Spleen (tissue), 11 donors: ENCODE measurements at regions not wholly inside any gene's neighbourhood (a gene's known extent, or its start where the extent isn't known, plus 50 kb on each side); places are given as distances from the start of the nearest gene placed in this dataset.

Source experiments
- DNase-seq: peaks from one replicate; pipeline ENCODE4 v3.0.0-alpha.2; 2020
- H3K27ac ChIP-seq, 8 donors: fragments of 200-600 bp; sonication (generic) in 7 of 8; 1 replicate in 4 of 8; 2 replicates in 4 of 8; pipeline versions ENCODE4 v1.5.0 to v1.8.0; 2016 to 2021; ENCODE audit warnings: inconsistent platforms in 4 of 8, mild to moderate bottlenecking in 4 of 8, moderate library complexity in 1 of 8
- H3K27me3 ChIP-seq, 7 donors: fragments of 200-600 bp; sonication (generic) in 6 of 7; replicated peaks in 1 of 7; 1 replicate in 4 of 7; 2 replicates in 3 of 7; pipeline versions ENCODE4 v1.5.0 to v1.8.0; 2016 to 2021; ENCODE audit warnings: inconsistent platforms in 3 of 7, mild to moderate bottlenecking in 1 of 7
- H3K36me3 ChIP-seq, 6 donors: fragments of 200-600 bp; sonication (generic) in 5 of 6; 1 replicate in 4 of 6; 2 replicates in 2 of 6; pipeline versions ENCODE4 v1.5.0 to v1.8.0; 2016 to 2021; ENCODE audit warnings: inconsistent platforms in 2 of 6
- H3K4me1 ChIP-seq, 6 donors: fragments of 200-600 bp; sonication (generic) in 5 of 6; 1 replicate in 3 of 6; 2 replicates in 3 of 6; pipeline versions ENCODE4 v1.5.0 to v1.8.0; 2016 to 2021; ENCODE audit warnings: inconsistent platforms in 3 of 6
- H3K4me3 ChIP-seq, 8 donors: fragments of 200-600 bp; sonication (generic) in 7 of 8; 1 replicate in 4 of 8; 2 replicates in 4 of 8; pipeline versions ENCODE4 v1.5.0 to v1.8.0; 2016 to 2021; ENCODE audit warnings: inconsistent platforms in 4 of 8, mild to moderate bottlenecking in 4 of 8, moderate library complexity in 2 of 8
- H3K9me3 ChIP-seq, 8 donors: fragments of 200-600 bp; sonication (generic) in 7 of 8; 1 replicate in 4 of 8; 2 replicates in 4 of 8; pipeline versions ENCODE4 v1.5.0 to v1.8.0; 2016 to 2021; ENCODE audit warnings: inconsistent platforms in 4 of 8
- POLR2A ChIP-seq, 3 donors: fragments of 450-650 bp; IDR thresholded peaks; one replicate each; pipeline ENCODE4 v1.5.1; 2017; ENCODE audit warnings: antibody characterized with exemption in 3 of 3, mild to moderate bottlenecking in 1 of 3
- POLR2AphosphoS5 ChIP-seq, 3 donors: sonication (generic); formaldehyde crosslinking; IDR thresholded peaks; one replicate each; pipeline ENCODE4 v1.5.1; 2017; ENCODE audit warnings: antibody characterized with exemption in 3 of 3
- WGBS, 5 donors: extraction: QIAGEN DNeasy Blood & Tissue Kit in 3 of 5; methylation state at CpG; one replicate each; pipeline versions ENCODE4 v1.1.5 to v1.1.7; 2013 to 2018; 5-methylcytosine and 5-hydroxymethylcytosine counted together
- intact Hi-C: fragments of 100-400 bp; cut with DNase I; formaldehyde crosslinking; loops from one replicate; pipeline ENCODE4 v1.15.0; 2023; ENCODE audit warnings: low total_unique reads
- TF ChIP-seq, protein P1 (sequence below), 11 experiments: fragments of 200-600 bp in 7 of 11; fragments of 450-650 bp in 4 of 11; sonication (generic) in 4 of 11; IDR thresholded peaks in 8 of 11; conservative IDR thresholded peaks in 3 of 11; 1 replicate in 7 of 11; 2 replicates in 4 of 11; pipeline versions ENCODE4 v1.4.0 to v1.8.0; 2016 to 2021; ENCODE audit warnings: antibody characterized with exemption in 11 of 11, inconsistent platforms in 4 of 11, mild to moderate bottlenecking in 1 of 11
- donor health status: healthy with polysubstance abuse.
- donor health status: DM: no; HTN: no; CAD: no; lungs with moderate emphysema.
- donor health status: DM: no; HTN: no; CAD: no.
- donor health status: Bipolar disorder and iron deficiency.
- donor health status: healthy.
- donor health status: DM: no; HTN: no; CAD: no.
- donor health status: DM: yes; HTN: yes; CAD: no.

DNA sequence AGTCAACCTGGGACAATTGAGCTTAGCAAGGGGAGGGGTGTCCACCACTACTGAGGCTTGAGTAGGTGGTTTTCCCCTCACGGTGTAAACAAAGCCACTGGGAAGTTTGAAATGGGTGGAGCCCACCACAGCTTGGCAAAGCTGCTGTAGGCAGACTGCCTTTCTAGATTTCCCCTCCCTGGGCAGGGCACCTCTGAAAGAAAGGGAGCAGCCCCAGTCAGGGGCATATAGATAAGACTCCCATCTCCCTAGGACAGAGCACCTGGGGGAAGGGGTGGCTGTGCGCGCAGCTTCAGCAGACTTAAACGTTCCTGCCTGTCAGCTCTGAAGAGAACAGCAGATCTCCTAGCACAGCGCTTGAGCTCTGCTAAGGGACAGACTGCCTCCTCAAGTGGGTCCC lies 758.4 kb downstream of the LTN1 start:
- no peak overlapping the region for H3K4me3 ChIP-seq
- H3K27me3 ChIP-seq, result no peaks in the 10 kb centered on the region
- H3K9me3 ChIP-seq, result no peaks in the 10 kb centered on the region
- WGBS, 5 donors, result 76 to 85% (median 82%) methylated on average over 5 of the region's 5 CpGs
- TF ChIP-seq POLR2A (IDR thresholded peaks at IDR 0.05), result no peak
- TF ChIP-seq, protein P1, sequence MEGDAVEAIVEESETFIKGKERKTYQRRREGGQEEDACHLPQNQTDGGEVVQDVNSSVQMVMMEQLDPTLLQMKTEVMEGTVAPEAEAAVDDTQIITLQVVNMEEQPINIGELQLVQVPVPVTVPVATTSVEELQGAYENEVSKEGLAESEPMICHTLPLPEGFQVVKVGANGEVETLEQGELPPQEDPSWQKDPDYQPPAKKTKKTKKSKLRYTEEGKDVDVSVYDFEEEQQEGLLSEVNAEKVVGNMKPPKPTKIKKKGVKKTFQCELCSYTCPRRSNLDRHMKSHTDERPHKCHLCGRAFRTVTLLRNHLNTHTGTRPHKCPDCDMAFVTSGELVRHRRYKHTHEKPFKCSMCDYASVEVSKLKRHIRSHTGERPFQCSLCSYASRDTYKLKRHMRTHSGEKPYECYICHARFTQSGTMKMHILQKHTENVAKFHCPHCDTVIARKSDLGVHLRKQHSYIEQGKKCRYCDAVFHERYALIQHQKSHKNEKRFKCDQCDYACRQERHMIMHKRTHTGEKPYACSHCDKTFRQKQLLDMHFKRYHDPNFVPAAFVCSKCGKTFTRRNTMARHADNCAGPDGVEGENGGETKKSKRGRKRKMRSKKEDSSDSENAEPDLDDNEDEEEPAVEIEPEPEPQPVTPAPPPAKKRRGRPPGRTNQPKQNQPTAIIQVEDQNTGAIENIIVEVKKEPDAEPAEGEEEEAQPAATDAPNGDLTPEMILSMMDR (IDR thresholded peaks at IDR 0.05 in 8 of 11, conservative IDR thresholded peaks at IDR 0.05 in 3 of 11), result no peak
- no peak for TF ChIP-seq POLR2AphosphoS5 (IDR thresholded peaks at IDR 0.05)
- intact Hi-C loops, result no loop called here
- H3K4me1 ChIP-seq, result peaks cover 0 to 13% (median 0%) of the 10 kb centered on the region in 6 donors
- no peaks in the 10 kb centered on the region for H3K36me3 ChIP-seq
- no peak for DNase-seq
- no peak overlapping the region for H3K27ac ChIP-seq

DNA sequence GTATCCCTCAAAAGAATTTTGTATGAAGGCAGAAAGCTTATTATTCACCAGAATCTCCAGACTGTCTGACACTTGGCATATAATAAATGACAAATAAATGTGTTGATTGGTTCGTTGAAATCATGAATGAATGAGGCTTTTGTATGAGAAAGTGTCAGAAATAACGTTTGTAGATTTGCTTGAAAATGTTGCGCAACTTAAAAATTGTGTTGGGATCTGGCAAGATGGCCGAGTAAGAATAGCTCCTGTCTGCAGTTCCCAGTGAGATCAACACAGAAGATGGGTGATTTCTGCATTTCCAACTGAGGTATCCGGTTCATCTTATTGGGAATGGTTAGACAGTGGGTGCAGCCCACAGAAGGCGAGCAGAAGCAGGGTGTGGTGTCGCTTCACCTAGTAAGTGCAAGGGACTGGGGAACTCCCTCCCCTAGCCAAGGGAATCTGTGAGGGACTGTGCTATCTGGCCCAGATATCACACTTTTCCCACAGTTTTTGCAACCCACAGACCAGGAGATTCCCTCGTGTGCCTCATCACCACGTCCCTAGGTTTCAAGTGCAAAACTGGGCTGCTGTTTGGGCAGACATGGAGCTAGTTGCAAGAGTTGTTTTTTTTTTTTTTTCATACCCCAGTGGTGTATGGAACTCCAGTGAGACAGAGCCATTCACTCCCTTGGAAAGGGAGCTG lies 759.0 kb downstream of the LTN1 start:
- no peaks in the 10 kb centered on the region for H3K27me3 ChIP-seq
- H3K4me1 ChIP-seq, result peaks cover 0 to 13% (median 0%) of the 10 kb centered on the region in 6 donors
- H3K4me3 ChIP-seq, result no peak overlapping the region
- 80 to 90% (median 85%) methylated on average over 9 of the region's 9 CpGs for WGBS, 5 donors
- no peaks in the 10 kb centered on the region for H3K36me3 ChIP-seq
- intact Hi-C loops, result no loop called here
- DNase-seq, result no peak
- H3K9me3 ChIP-seq, result no peaks in the 10 kb centered on the region
- TF ChIP-seq, protein P1 (IDR thresholded peaks at IDR 0.05 in 8 of 11, conservative IDR thresholded peaks at IDR 0.05 in 3 of 11), result no peak
- no peak for TF ChIP-seq POLR2A (IDR thresholded peaks at IDR 0.05)
- no peak for TF ChIP-seq POLR2AphosphoS5 (IDR thresholded peaks at IDR 0.05)
- no peak overlapping the region for H3K27ac ChIP-seq

DNA sequence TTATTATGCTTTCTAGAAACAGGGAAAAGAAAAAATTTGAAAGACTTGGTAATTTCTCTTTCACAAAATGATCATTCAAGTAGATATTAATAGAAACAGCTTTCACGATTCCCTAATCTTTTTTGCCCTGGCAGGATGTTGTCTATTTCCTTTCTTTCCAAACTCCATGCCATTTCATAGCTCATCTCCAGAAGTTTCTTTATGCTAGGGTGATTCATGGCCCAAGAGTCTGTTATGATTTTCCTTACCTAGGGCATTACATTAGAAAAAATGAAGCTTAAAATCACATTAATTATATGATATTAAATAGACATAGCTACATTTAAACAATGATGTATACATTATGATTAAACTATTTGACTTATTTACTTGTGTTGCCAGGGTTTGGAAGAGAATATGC lies 762.1 kb downstream of the LTN1 start:
- intact Hi-C loops, result no loop called here
- no peak for DNase-seq
- WGBS, 5 donors, result 33 to 72% (median 39%) methylated on average over 1 of the region's 1 CpG
- peaks cover 0 to 10% (median 0%) of the 10 kb centered on the region in 6 donors for H3K4me1 ChIP-seq
- no peaks in the 10 kb centered on the region for H3K9me3 ChIP-seq
- no peak overlapping the region for H3K27ac ChIP-seq
- TF ChIP-seq, protein P1 (IDR thresholded peaks at IDR 0.05 in 8 of 11, conservative IDR thresholded peaks at IDR 0.05 in 3 of 11), result no peak
- TF ChIP-seq POLR2AphosphoS5 (IDR thresholded peaks at IDR 0.05) (no peak), POLR2A (IDR thresholded peaks at IDR 0.05) (no peak)
- H3K36me3 ChIP-seq, result no peaks in the 10 kb centered on the region
- no peaks in the 10 kb centered on the region for H3K27me3 ChIP-seq
- H3K4me3 ChIP-seq, result no peak overlapping the region

DNA sequence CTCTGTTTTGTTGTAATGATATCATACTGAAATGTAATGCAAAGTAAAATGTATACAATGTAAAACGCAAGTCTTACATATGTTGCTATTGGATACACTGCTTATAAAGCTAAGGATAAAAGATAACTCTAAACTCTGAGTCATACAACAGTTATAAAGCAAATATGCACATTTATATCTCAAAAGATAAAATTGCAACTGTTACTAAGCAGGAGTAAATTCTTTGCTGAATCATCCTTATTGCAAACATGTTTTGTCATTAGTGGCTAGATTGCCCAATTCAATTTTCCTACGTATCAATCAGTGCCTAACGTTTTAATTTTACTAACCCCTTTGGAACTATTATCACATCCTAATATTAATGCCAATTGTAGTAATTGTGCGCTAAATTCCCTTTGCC lies 762.9 kb downstream of the LTN1 start:
- H3K9me3 ChIP-seq, result no peaks in the 10 kb centered on the region
- no peaks in the 10 kb centered on the region for H3K36me3 ChIP-seq
- H3K27me3 ChIP-seq, result no peaks in the 10 kb centered on the region
- intact Hi-C loops, result no loop called here
- 64 to 81% (median 75%) methylated on average over 4 of the region's 4 CpGs for WGBS, 5 donors
- H3K27ac ChIP-seq, result no peak overlapping the region
- no peak overlapping the region for H3K4me3 ChIP-seq
- H3K4me1 ChIP-seq, result peaks cover 0 to 3% (median 0%) of the 10 kb centered on the region in 6 donors
- no peak for DNase-seq
- TF ChIP-seq POLR2A (IDR thresholded peaks at IDR 0.05), result no peak
- TF ChIP-seq POLR2AphosphoS5 (IDR thresholded peaks at IDR 0.05), result no peak
- TF ChIP-seq, protein P1 (IDR thresholded peaks at IDR 0.05 in 8 of 11, conservative IDR thresholded peaks at IDR 0.05 in 3 of 11), result no peak
